ENCODE measurements at regions not wholly inside any gene's neighbourhood (a gene's known extent, or its start where the extent isn't known, plus 50 kb on each side); places are given as distances from the start of the nearest gene placed in this dataset.
"Not testable (repeated sequence)": the region's sequence is repeated elsewhere in the genome, so short reads cannot be mapped to it uniquely, and the experiment has no call there.

GRCh38 chr6:71706523-71706922, 179.8 kb upstream of the RIMS1 start:
- FAIRE-seq (no peak), DNase-seq (ENCODE audit: low spot score) (no peak)

- FAIRE-seq (no peak), DNase-seq (ENCODE audit: low spot score) (no peak)
Measured at GRCh38 chr6:71707059-71707458, 179.3 kb upstream of the RIMS1 start.

- DNase-seq (ENCODE audit: low spot score): no peak
- FAIRE-seq: no peak
Measured at GRCh38 chr6:71720705-71721104, 165.6 kb upstream of the RIMS1 start.

- DNase-seq (ENCODE audit: low spot score) (no peak), FAIRE-seq (no peak)
Measured at GRCh38 chr6:71721642-71722041, 164.7 kb upstream of the RIMS1 start.

GRCh38 chr6:71722736-71723135, 163.6 kb upstream of the RIMS1 start:
- FAIRE-seq: no peak
- DNase-seq (ENCODE audit: low spot score): no peak

GRCh38 chr6:71724456-71725125, 161.8 kb upstream of the RIMS1 start:
- FAIRE-seq (no peak), DNase-seq (ENCODE audit: low spot score) (no peak)

GRCh38 chr6:71725126-71725470, 161.3 kb upstream of the RIMS1 start:
- no peak for FAIRE-seq
- DNase-seq (ENCODE audit: low spot score): no peak

GRCh38 chr6:71726121-71726520, 160.2 kb upstream of the RIMS1 start:
- no peak for FAIRE-seq

GRCh38 chr6:71727632-71728294, 158.6 kb upstream of the RIMS1 start:
- FAIRE-seq (no peak), DNase-seq (ENCODE audit: low spot score) (no peak)

More at GRCh38 chr6:71726121-71726520, 160.2 kb upstream of the RIMS1 start:
- DNase-seq (ENCODE audit: low spot score): no peak

GRCh38 chr6:71730284-71730683, 156.1 kb upstream of the RIMS1 start:
- FAIRE-seq (no peak), DNase-seq (ENCODE audit: low spot score) (no peak)

GRCh38 chr6:71733970-71734899, 152.1 kb upstream of the RIMS1 start:
- FAIRE-seq (no peak), DNase-seq (ENCODE audit: low spot score) (no peak)

- FAIRE-seq (no peak), DNase-seq (ENCODE audit: low spot score) (no peak)
Measured at GRCh38 chr6:71737953-71738352, 148.4 kb upstream of the RIMS1 start.

GRCh38 chr6:71745525-71745924, 140.8 kb upstream of the RIMS1 start:
- DNase-seq (ENCODE audit: low spot score) (no peak), FAIRE-seq (no peak)

GRCh38 chr6:71766146-71766760, 120.1 kb upstream of the RIMS1 start:
- DNase-seq (ENCODE audit: low spot score) (no peak), FAIRE-seq (no peak)

- DNase-seq (ENCODE audit: low spot score) (no peak), FAIRE-seq (no peak)
Measured at GRCh38 chr6:71766796-71767195, 119.6 kb upstream of the RIMS1 start.

- DNase-seq (ENCODE audit: low spot score): no peak
- no peak for FAIRE-seq
Measured at GRCh38 chr6:71768356-71768755, 118.0 kb upstream of the RIMS1 start.

GRCh38 chr6:71808865-71809264, 77.5 kb upstream of the RIMS1 start:
- FAIRE-seq (no peak), DNase-seq (ENCODE audit: low spot score) (no peak)

GRCh38 chr6:71810880-71811279, 75.5 kb upstream of the RIMS1 start:
- FAIRE-seq: no peak
- no peak for DNase-seq (ENCODE audit: low spot score)

GRCh38 chr6:71822625-71823024, 63.7 kb upstream of the RIMS1 start:
- FAIRE-seq (no peak), DNase-seq (ENCODE audit: low spot score) (no peak)

- not testable (repeated sequence) for FAIRE-seq; DNase-seq (ENCODE audit: low spot score)
Measured at GRCh38 chr6:71832110-71832764, 54.1 kb upstream of the RIMS1 start.
